HG02870 (cell line): ENCODE measurements at regions not wholly inside any gene's neighbourhood (a gene's known extent, or its start where the extent isn't known, plus 50 kb on each side); places are given as distances from the start of the nearest gene placed in this dataset.

Experiments
- ATAC-seq: cut with Tn5 transposase; IDR thresholded peaks from one replicate; pipeline ENCODE4 v1.9.1; 2021; ENCODE audit warnings: mild to moderate bottlenecking, moderate library complexity; ENCODE audit not compliant: unreplicated experiment

DNA sequence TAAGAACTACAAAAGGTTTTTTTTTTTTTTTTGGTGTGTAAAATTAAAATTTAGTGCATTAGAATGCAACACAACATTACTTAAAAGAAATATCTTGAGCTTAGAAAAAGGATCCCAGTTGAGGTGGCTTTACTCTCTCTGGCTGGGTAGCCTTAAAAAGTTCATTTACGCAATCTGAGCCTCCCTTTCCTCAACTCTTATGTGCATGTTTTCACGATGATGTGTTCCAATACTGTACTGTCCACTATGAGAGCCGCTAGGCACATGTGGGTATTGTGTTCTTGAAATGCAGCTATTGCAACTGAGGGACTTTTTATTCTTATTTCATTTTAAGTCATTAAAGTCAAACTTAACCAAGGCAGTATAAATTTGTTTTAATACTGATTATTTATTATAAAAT, 460.9 kb upstream of the SYT1 start:
- no peak for ATAC-seq

DNA sequence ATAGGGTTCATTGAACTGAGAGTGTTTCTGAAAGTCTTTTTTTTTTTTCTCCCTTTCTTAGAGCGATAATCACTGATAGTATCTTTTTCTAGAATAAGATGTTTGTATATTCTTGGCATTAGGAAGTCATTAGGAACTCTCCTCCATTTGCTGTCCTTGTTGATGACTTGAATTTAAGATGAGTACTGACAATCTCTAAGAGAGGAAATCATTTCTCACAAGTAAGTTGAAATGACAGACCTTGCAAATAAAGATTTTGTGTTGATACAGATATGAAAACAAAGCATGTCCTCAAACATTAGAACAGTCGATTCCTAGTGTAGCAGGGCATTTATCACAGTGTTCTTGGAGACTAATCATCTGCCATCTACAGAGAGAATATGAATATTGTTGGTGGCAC, 458.4 kb upstream of the SYT1 start:
- ATAC-seq, result no peak

DNA sequence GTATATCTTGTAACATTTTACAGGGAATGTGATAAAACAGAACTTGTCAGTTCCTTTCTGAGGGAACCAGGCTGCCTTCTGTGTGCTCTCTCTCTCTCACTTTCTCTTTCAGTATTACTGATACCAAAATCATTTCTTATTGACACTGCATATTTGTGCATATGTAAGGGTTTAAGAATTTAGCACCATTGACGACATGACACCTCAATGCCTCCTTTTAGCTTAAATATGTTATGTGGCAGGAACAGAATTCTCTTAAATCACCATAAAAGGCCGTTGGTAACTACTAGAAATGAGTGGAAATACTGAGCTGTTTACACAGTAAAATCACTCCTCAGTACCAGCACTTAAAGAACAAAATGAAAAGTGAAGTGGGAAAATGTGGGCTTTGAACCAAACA, 457.7 kb upstream of the SYT1 start:
- peak; percentile 92 for ATAC-seq

GRCh38 chr12:78407722-78408121, 456.9 kb upstream of the SYT1 start:
- no peak for ATAC-seq

DNA sequence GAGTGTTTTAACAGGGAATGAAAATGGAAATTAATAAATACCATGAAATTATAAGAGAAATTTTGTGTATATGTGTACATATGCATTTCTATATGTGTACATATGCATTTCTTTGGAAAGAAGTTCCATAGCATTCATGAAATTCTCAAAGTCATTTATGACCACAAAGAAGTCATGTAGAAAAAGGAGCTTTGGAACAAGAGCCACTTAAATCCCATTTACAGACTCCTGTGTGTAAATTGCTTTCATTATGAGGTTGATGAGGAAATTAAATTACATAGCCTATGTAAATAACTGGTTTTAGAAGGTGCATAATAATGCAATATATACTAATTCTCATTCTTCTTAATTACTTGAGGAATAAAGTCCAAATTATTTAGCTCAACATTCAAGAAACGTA, 450.5 kb upstream of the SYT1 start:
- ATAC-seq, result no peak

GRCh38 chr12:78418919-78419318, 445.7 kb upstream of the SYT1 start:
- peak; percentile 55 for ATAC-seq

- no peak for ATAC-seq
These were observed 445.1 kb upstream of the SYT1 start for GRCh38 chr12:78419513-78419912.

DNA sequence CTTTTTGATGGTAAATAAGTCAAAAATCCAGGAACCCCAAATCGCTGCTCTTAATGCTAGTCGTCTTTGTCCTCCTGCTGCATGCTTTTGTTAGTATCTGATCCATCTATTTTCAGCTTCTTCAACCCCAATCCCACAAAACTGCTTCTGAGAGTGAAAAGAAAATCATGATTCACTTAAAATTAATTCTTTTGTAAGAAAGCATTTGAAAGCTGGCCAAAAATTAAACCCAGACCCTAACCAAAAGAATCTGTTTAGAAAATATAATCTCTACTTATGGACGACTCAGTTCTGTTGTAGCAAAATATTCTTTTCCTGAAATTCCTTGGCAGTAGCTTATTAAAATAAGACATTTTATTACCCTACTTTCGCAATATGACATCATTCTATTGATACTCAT, 443.6 kb upstream of the SYT1 start:
- ATAC-seq, result no peak

DNA sequence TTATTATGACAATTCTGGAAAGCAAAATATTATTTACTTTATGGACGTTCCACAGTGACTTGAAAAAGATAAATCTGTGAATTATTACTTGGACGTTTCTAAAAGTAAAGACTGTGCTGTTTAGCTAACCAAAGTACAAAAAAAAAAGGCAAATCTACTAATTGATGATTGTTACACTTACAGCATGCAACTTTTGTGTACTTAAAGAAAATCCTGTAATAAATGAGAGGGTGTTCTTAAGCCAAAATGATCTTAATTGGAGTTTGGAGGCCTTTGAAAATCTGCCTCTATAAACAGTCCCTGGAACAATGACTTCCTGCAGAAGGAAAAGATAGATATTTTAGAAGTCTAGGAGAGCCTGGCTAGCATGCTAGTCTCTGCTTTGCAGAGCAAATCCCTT, 434.0 kb upstream of the SYT1 start:
- no peak for ATAC-seq

DNA sequence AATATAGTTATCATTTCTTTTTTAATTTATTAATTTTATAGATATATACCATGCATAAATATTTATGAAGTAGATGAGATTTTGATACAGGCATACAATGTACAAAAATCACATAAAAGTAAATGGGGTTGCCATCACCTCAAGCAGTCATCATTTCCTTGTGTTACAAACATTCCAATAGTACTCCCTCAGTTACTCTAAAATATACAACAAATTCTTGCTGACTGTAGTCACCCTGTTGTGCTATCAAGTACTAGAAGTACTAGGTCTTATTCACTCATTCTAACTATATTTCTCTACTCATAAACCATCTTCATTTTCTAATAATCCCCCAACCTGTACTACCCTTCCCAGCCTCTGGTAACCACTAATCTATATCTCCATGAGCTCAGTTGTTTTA, 432.6 kb upstream of the SYT1 start:
- ATAC-seq, result no peak

GRCh38 chr12:78439666-78440065, 424.9 kb upstream of the SYT1 start:
- no peak for ATAC-seq

DNA sequence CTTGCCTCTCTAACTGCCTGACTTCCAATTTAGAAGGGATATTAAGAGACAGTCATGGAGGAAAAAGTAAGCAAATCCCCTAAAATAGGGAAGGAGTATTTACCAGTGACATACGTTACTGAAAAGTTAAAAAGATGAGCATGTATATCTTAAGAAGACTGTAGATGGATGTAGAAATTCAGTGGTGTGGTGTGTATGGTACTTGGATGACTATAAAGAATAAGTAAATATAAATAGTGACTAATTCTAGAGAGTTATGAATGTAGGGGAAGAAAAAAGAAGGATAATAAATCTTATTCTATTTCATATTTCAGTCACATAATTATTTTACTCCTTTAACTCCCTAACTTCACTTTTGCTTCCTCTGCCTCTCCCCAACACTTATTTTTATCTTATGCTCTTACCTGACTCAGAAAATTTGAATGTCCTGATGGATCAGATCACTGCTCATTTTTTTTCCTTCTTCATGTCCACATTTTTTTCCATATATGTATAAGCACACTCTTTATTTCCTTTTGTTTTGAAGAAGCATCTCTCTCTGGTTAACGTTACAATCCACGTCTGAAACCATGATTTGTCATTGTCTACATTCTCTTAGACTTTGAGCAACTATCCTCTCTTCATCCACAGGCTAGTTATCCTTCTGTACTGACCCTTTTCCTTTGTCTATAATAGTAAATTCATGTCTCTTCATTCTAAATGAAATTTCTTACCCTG, 422.7 kb upstream of the SYT1 start:
- no peak for ATAC-seq

DNA sequence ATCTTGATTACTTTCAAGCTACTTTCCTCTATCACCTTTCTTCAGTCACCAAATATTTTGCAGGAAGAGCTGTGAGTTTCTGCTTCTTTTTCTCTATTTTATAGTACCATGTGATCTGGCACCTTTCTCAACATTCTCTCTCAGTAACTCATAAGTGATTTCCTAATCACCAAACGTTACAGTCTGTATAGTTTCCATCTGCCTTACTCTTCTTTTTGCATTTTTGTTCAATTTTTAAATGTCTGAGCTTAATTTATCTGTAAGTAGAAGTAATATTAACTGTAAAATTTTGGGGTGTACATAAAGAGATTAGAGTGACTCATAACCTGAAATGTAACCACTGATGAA, 422.1 kb upstream of the SYT1 start:
- no peak for ATAC-seq

DNA sequence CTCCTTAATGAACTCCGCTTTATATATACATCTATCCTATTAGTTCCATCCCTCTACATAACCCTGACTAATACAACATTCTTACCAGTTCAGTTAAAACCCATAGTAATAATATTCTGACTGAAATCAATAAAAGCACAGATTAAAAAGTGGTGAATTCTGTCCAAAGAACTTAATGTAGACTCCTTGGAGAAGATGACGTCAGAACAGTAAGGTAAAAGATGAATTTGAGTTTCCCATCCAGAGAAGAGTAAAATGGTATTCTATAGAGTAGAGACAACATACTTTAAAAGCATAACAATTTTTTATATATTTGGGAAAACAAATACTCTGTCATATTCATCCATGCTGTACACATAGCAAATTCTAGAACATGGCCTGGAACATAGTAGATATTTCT, 418.0 kb upstream of the SYT1 start:
- ATAC-seq, result no peak

GRCh38 chr12:78447373-78447772, 417.2 kb upstream of the SYT1 start:
- ATAC-seq, result no peak

DNA sequence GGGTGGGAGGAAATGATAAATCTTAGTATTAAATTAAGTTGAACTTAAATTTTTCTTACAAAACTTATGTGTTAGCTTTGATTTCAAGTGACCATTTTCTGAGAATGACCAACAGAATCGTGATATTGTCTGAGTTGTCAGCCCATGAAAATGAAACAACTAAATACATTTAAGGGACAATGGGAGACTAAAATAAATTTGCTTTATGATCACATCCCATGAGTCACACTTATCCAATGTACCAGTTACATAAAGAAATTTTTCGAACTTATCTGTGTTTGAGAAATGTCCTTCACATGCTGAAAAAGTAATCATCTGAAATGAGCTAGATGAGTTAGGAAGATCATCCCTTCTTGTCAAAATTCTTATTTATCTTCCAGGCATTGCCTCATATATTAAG, 415.9 kb upstream of the SYT1 start:
- ATAC-seq, result no peak

DNA sequence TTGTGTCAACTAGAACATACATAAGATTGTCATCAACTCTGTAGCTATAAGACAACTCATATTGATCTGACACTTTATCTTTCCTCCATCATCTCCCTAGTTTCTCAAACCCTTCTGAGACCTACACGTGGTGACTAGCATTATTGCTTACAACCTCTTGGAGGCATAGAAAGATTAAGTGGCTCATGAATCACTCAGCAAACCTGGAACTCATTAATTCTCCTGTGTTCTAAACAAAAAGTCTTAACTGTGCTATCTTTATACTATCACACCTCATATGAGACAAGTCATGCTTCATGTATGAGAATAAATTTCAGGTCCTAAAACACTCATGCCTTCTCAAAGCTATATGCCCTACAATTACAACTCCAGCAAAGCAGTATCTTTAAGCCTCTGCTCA, 408.6 kb upstream of the SYT1 start:
- ATAC-seq, result no peak

- peak; percentile 100 for ATAC-seq
These were observed 406.6 kb upstream of the SYT1 start for GRCh38 chr12:78457938-78458337.

GRCh38 chr12:78470354-78471195, 394.0 kb upstream of the SYT1 start:
- ATAC-seq, result peak; percentile 54

DNA sequence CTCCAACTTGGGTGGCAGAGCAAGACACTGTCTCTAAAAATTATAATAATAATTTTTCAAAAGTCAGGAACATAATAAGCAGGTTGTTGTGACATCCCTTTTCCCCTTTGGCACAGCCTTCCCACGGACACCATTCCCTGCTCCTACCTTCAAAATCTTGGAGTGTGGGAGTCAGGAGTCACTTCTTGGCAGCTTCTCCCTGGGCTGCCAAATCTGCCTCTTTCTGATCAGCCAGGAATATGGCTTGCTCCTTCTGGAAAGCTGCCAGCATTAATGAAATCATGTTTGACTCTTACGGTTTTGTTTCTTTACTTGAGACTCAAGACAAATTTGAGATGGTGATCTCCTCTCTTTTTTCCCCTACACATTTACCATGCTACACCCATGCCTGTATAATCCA, 391.4 kb upstream of the SYT1 start:
- no peak for ATAC-seq

GRCh38 chr12:78473561-78473960, 391.0 kb upstream of the SYT1 start:
- no peak for ATAC-seq

DNA sequence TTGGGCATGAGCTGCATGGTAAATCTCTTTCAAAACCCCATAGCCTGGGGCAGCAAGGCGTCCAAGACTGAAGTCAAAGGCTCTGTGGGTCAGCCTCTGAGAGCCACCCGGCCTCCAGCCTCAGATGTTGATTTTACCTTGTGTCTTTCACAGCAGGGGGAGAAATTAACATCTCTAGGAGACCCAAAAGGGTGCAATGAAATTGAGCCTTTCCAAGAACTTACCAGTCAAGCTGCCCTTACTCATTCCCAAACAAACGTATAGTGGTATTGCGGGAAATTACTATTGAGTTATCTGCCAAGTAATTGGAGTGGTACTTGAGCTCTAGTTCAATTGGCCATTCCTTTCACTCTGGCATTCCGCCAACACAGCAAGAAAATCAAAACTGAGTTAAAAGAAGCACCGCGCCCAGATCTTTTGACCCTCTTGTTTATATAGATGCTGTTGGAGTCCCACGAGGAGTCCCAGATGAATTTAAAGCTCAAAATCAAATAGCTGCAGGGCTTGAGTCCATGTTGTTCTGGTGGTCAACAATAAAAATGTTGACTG, 380.7 kb upstream of the SYT1 start:
- no peak for ATAC-seq
